Uterus (tissue), 2 donors: ENCODE measurements at regions not wholly inside any gene's neighbourhood (a gene's known extent, or its start where the extent isn't known, plus 50 kb on each side); places are given as distances from the start of the nearest gene placed in this dataset.

ENCODE experiments used
- POLR2A ChIP-seq, 2 donors: fragments of 450-650 bp; IDR thresholded peaks; one replicate each; pipeline ENCODE4 v1.6.1; 2016; ENCODE audit warnings: antibody characterized with exemption in 2 of 2, mild to moderate bottlenecking in 1 of 2, moderate library complexity in 1 of 2
- TF ChIP-seq, protein P1 (sequence below), 4 experiments: fragments of 200-600 bp in 2 of 4; fragments of 450-650 bp in 2 of 4; sonication (generic) in 2 of 4; IDR thresholded peaks; one replicate each; pipeline ENCODE4 v1.5.1; 2016 to 2019; ENCODE audit warnings: antibody characterized with exemption in 4 of 4, mild to moderate bottlenecking in 2 of 4, moderate library complexity in 1 of 4

DNA sequence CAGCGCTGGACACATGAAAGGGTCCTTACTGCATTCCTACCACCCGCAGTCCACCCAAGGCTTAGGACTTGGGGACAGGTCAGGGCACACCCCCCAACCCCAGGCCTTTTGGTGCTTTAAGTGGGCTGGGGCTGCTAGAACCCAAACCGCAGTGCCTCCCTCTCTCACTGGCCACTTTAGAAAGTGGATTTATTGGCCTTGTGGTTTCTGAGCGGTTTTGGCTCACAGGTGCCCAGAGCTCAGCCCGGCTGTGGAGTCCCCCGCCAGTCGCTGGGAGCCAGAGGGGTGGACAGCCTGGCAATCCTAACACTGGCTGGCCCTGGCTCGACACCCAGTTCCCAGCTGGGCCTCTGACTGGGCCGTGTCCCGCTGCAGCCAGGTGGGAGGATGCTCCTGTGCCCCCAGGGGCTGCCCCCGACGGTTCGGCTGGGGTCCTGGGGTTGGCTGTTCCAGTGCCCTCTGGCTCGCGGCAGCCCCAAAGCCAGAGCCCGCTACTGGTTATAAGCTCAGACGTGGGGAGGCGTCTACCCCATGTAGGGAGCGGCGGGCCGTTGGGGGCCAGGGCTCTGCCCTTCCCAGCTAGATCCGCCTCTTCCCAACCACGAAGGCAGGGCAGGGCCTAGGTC is 65.2 kb upstream of the RNU6ATAC start:
- TF ChIP-seq, protein P1, sequence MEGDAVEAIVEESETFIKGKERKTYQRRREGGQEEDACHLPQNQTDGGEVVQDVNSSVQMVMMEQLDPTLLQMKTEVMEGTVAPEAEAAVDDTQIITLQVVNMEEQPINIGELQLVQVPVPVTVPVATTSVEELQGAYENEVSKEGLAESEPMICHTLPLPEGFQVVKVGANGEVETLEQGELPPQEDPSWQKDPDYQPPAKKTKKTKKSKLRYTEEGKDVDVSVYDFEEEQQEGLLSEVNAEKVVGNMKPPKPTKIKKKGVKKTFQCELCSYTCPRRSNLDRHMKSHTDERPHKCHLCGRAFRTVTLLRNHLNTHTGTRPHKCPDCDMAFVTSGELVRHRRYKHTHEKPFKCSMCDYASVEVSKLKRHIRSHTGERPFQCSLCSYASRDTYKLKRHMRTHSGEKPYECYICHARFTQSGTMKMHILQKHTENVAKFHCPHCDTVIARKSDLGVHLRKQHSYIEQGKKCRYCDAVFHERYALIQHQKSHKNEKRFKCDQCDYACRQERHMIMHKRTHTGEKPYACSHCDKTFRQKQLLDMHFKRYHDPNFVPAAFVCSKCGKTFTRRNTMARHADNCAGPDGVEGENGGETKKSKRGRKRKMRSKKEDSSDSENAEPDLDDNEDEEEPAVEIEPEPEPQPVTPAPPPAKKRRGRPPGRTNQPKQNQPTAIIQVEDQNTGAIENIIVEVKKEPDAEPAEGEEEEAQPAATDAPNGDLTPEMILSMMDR (IDR thresholded peaks at IDR 0.05), result no peak
- TF ChIP-seq POLR2A (IDR thresholded peaks at IDR 0.05), result no peak
